Ishikawa (cell line): ENCODE measurements at regions not wholly inside any gene's neighbourhood (a gene's known extent, or its start where the extent isn't known, plus 50 kb on each side); places are given as distances from the start of the nearest gene placed in this dataset.

ENCODE experiments used
- EP300 ChIP-seq: IDR thresholded peaks from 2 replicates; pipeline ENCODE4 v1.6.1; 2012; ENCODE audit warnings: borderline replicate concordance
- TCF12 ChIP-seq: IDR thresholded peaks from 2 replicates; pipeline ENCODE4 v1.6.1; 2012; ENCODE audit warnings: low read depth

GRCh38 chr9:22201256-22201655 is 192.2 kb upstream of the CDKN2B start:
- no peak for TF ChIP-seq EP300
- no peak for TF ChIP-seq TCF12
